Activated CD8-positive, alpha-beta T cell treated with anti-CD3 and anti-CD28 coated beads, Interleukin-2, amount 10 ng/mL, durations not matched to agents 7 days and 5 days (primary cell): ENCODE measurements at regions not wholly inside any gene's neighbourhood (a gene's known extent, or its start where the extent isn't known, plus 50 kb on each side); places are given as distances from the start of the nearest gene placed in this dataset.

ENCODE experiments used
- ATAC-seq: fragments of 150-1000 bp; cut with Tn5 transposase; one replicate; pipeline ENCODE4 v1.10.0; 2021; ENCODE audit warnings: moderate library complexity
- CTCF ChIA-PET: fragments of 350-600 bp; sonication (Branson Sonifier 250); formaldehyde crosslinking; loops from one replicate; lab custom pipeline; 2021; ENCODE audit warnings: antibody characterized with exemption; lab: Charles Lee
- POLR2A ChIA-PET: fragments of 350-600 bp; sonication (Branson Sonifier 250); formaldehyde crosslinking; loops from one replicate; lab custom pipeline; 2021; ENCODE audit warnings: antibody characterized with exemption; lab: Charles Lee
- DNase-seq: peaks from one replicate; pipeline ENCODE4 v3.0.0-alpha.2; 2020
- H3K27ac Mint-ChIP-seq: one replicate; pipeline ENCODE4 v1.8.0; 2021; ENCODE audit warnings: mild to moderate bottlenecking, mixed read lengths
- H3K27me3 Mint-ChIP-seq: one replicate; pipeline ENCODE4 v1.8.0; 2021; ENCODE audit warnings: low read depth, mixed read lengths
- H3K36me3 Mint-ChIP-seq: one replicate; pipeline ENCODE4 v1.8.0; 2021; ENCODE audit warnings: low read depth, mixed read lengths
- H3K4me1 Mint-ChIP-seq: one replicate; pipeline ENCODE4 v1.8.0; 2021; ENCODE audit warnings: low read depth, mixed read lengths
- H3K4me3 Mint-ChIP-seq: one replicate; pipeline ENCODE4 v1.8.0; 2021; ENCODE audit warnings: mild to moderate bottlenecking, mixed read lengths
- H3K9me3 Mint-ChIP-seq: one replicate; pipeline ENCODE4 v1.8.0; 2022; ENCODE audit warnings: mixed read lengths; ENCODE audit not compliant: insufficient read depth

- Mint-ChIP-seq H3K4me1 (peaks cover 3% of the 10 kb centered on the region), H3K4me3 (no peak overlapping the region)
Measured at GRCh38 chr10:4264209-4264865, 479.3 kb upstream of the KLF6 start.

GRCh38 chr10:4263601-4263921 lies 478.6 kb upstream of the KLF6 start:
- H3K4me1 Mint-ChIP-seq = peaks cover 3% of the 10 kb centered on the region
- POLR2A ChIA-PET = no interaction called here
- peaks cover 19% of the 10 kb centered on the region for H3K27me3 Mint-ChIP-seq
- H3K4me3 Mint-ChIP-seq = no peak overlapping the region
- ATAC-seq (no peak), DNase-seq (no peak)
- CTCF ChIA-PET = no interaction called here
- H3K36me3 Mint-ChIP-seq = no peaks in the 10 kb centered on the region
- H3K27ac Mint-ChIP-seq = no peak overlapping the region
- no peaks in the 10 kb centered on the region for H3K9me3 Mint-ChIP-seq

More at GRCh38 chr10:4264209-4264865, 479.3 kb upstream of the KLF6 start:
- ChIA-PET CTCF (no interaction called here), POLR2A (no interaction called here)
- no peaks in the 10 kb centered on the region for H3K9me3 Mint-ChIP-seq
- H3K27ac Mint-ChIP-seq = no peak overlapping the region
- no peak for ATAC-seq
- no peaks in the 10 kb centered on the region for H3K36me3 Mint-ChIP-seq
- no peak for DNase-seq
- peaks cover 25% of the 10 kb centered on the region for H3K27me3 Mint-ChIP-seq

- peaks cover 7% of the 10 kb centered on the region for H3K4me1 Mint-ChIP-seq
- peaks cover 18% of the 10 kb centered on the region for H3K27me3 Mint-ChIP-seq
- H3K4me3 Mint-ChIP-seq = no peak overlapping the region
- ChIA-PET CTCF (no interaction called here), POLR2A (no interaction called here)
- no peaks in the 10 kb centered on the region for H3K36me3 Mint-ChIP-seq
- H3K27ac Mint-ChIP-seq = no peak overlapping the region
- ATAC-seq (no peak), DNase-seq (no peak)
- no peaks in the 10 kb centered on the region for H3K9me3 Mint-ChIP-seq
Measured at GRCh38 chr10:4262870-4263600, 478.0 kb upstream of the KLF6 start.

GRCh38 chr10:4262449-4262848 lies 477.4 kb upstream of the KLF6 start:
- DNase-seq (no peak), ATAC-seq (no peak)
- Mint-ChIP-seq H3K4me3 (no peak overlapping the region), H3K36me3 (no peaks in the 10 kb centered on the region), H3K27me3 (peaks cover 16% of the 10 kb centered on the region), H3K4me1 (peaks cover 8% of the 10 kb centered on the region), H3K9me3 (no peaks in the 10 kb centered on the region), H3K27ac (no peak overlapping the region)
- ChIA-PET POLR2A (no interaction called here), CTCF (no interaction called here)

- Mint-ChIP-seq H3K4me1 (peaks cover 5% of the 10 kb centered on the region), H3K27ac (no peak overlapping the region), H3K4me3 (no peak overlapping the region), H3K27me3 (peaks cover 19% of the 10 kb centered on the region), H3K9me3 (no peaks in the 10 kb centered on the region), H3K36me3 (no peaks in the 10 kb centered on the region)
- ATAC-seq = no peak
- CTCF ChIA-PET = interaction anchor here (1.1 kb wide), 1 partner anchor 8 kb away, joined by 4 read pairs; no protein-coding TSS in a partner anchor
- POLR2A ChIA-PET = no interaction called here
- DNase-seq = no peak
Measured at GRCh38 chr10:4260483-4261124, 475.6 kb upstream of the KLF6 start.

- DNase-seq (no peak), ATAC-seq (no peak)
- ChIA-PET POLR2A (no interaction called here), CTCF (no interaction called here)
- no peak overlapping the region for H3K4me3 Mint-ChIP-seq
- peaks cover 5% of the 10 kb centered on the region for H3K4me1 Mint-ChIP-seq
- H3K27me3 Mint-ChIP-seq = peaks cover 24% of the 10 kb centered on the region
- no peaks in the 10 kb centered on the region for H3K9me3 Mint-ChIP-seq
- no peaks in the 10 kb centered on the region for H3K36me3 Mint-ChIP-seq
- H3K27ac Mint-ChIP-seq = no peak overlapping the region
Measured at GRCh38 chr10:4257939-4258465, 473.0 kb upstream of the KLF6 start.

GRCh38 chr10:4256971-4257370 lies 472.0 kb upstream of the KLF6 start:
- ATAC-seq = no peak
- no peaks in the 10 kb centered on the region for H3K9me3 Mint-ChIP-seq
- ChIA-PET POLR2A (no interaction called here), CTCF (no interaction called here)
- no peak for DNase-seq
- peaks cover 22% of the 10 kb centered on the region for H3K27me3 Mint-ChIP-seq
- H3K4me1 Mint-ChIP-seq = peaks cover 5% of the 10 kb centered on the region
- H3K36me3 Mint-ChIP-seq = no peaks in the 10 kb centered on the region
- no peak overlapping the region for H3K4me3 Mint-ChIP-seq
- no peak overlapping the region for H3K27ac Mint-ChIP-seq

- Mint-ChIP-seq H3K36me3 (no peaks in the 10 kb centered on the region), H3K9me3 (no peaks in the 10 kb centered on the region), H3K4me3 (no peak overlapping the region), H3K4me1 (peaks cover 5% of the 10 kb centered on the region), H3K27ac (no peak overlapping the region), H3K27me3 (peaks cover 18% of the 10 kb centered on the region)
- no peak for ATAC-seq
- no peak for DNase-seq
- POLR2A ChIA-PET = no interaction called here
- CTCF ChIA-PET = no interaction called here
Measured at GRCh38 chr10:4255751-4256150, 470.7 kb upstream of the KLF6 start.

- Mint-ChIP-seq H3K27ac (no peak overlapping the region), H3K9me3 (no peaks in the 10 kb centered on the region), H3K4me1 (peaks cover 5% of the 10 kb centered on the region), H3K36me3 (no peaks in the 10 kb centered on the region), H3K27me3 (peaks cover 15% of the 10 kb centered on the region), H3K4me3 (no peak overlapping the region)
- DNase-seq = no peak
- POLR2A ChIA-PET = no interaction called here
- ATAC-seq = no peak
- CTCF ChIA-PET = no interaction called here
Measured at GRCh38 chr10:4254101-4254994, 469.3 kb upstream of the KLF6 start.

GRCh38 chr10:4252701-4253100 lies 467.7 kb upstream of the KLF6 start:
- no peaks in the 10 kb centered on the region for H3K9me3 Mint-ChIP-seq
- H3K36me3 Mint-ChIP-seq = no peaks in the 10 kb centered on the region
- DNase-seq = no peak
- no peak overlapping the region for H3K27ac Mint-ChIP-seq
- no peak for ATAC-seq
- POLR2A ChIA-PET = no interaction called here
- CTCF ChIA-PET = no interaction called here
- peaks cover 7% of the 10 kb centered on the region for H3K4me1 Mint-ChIP-seq
- H3K27me3 Mint-ChIP-seq = peaks cover 14% of the 10 kb centered on the region
- H3K4me3 Mint-ChIP-seq = no peak overlapping the region

GRCh38 chr10:4250587-4250887 lies 465.5 kb upstream of the KLF6 start:
- POLR2A ChIA-PET = no interaction called here
- CTCF ChIA-PET = no interaction called here
- peaks cover 22% of the 10 kb centered on the region for H3K4me1 Mint-ChIP-seq
- peaks cover 6% of the 10 kb centered on the region for H3K9me3 Mint-ChIP-seq
- H3K27ac Mint-ChIP-seq = no peak overlapping the region
- H3K27me3 Mint-ChIP-seq = peaks cover 7% of the 10 kb centered on the region
- DNase-seq (no peak), ATAC-seq (no peak)
- no peak overlapping the region for H3K4me3 Mint-ChIP-seq
- H3K36me3 Mint-ChIP-seq = no peaks in the 10 kb centered on the region
